HG02678 (cell line): ENCODE measurements at regions not wholly inside any gene's neighbourhood (a gene's known extent, or its start where the extent isn't known, plus 50 kb on each side); places are given as distances from the start of the nearest gene placed in this dataset.

Experiments
- ATAC-seq: cut with Tn5 transposase; IDR thresholded peaks from one replicate; pipeline ENCODE4 v1.9.1; 2021; ENCODE audit warnings: mild to moderate bottlenecking, moderate library complexity; ENCODE audit not compliant: unreplicated experiment

DNA sequence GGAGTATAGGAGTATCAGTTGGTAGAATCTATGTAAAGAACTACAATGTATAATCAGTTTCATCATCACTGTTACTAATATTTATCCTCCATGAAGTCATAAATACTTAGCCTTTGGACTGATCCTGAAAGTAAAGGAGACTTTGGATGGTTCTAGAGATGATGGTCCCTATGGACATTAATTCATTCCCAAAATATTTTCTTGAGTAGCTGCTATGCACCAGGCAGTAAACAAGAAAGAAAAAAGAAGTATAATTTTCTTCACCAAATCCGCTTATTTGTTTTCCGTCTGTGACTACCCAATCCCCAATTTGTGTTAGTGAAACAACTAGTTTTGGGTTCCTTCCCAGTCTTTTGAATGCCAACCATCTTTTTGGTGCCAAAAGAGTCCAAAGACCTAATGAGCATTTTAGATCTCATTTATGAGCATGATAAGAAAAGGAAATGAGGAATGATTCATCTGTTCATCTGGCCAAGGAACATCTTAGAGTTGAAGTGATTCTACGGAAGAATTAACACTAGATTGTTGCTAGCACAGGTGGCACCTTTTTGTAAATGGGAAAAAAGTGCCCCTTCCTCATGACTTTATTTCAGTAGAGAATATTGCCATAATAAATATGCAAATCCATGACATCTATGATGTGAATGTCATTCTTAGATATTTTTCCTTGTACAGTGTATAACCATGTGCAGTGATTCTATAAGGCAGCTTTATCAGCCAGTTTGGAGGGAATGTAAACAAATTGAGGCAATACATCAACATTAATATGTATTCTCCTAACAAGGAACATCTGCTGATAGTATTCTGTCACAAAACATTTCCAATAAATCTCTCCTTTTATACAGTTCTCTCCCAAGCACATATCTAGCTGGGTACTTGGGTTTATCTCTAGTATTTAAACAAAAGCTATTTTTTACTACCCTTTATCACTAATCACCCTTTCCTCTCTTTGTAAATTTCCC is 85.1 kb upstream of the CCDC91 start:
- no peak for ATAC-seq

DNA sequence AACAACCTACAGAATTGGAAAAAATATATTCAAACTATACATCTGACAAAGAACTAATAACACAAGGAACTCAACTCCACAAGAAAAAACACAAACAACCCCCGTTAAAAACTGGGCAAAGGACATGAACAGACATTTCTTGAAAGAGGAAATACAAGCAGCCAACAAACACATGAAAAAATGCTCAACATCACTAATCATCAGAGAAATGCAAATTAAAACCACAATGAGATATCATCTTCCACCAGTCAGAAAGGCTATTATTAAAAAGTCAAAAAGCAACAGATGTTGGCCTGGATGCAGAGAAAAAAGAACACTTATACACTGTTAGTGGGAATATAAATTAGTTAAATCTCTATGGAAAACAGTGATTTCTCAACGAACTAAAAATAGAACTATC is 82.6 kb upstream of the CCDC91 start:
- no peak for ATAC-seq

DNA sequence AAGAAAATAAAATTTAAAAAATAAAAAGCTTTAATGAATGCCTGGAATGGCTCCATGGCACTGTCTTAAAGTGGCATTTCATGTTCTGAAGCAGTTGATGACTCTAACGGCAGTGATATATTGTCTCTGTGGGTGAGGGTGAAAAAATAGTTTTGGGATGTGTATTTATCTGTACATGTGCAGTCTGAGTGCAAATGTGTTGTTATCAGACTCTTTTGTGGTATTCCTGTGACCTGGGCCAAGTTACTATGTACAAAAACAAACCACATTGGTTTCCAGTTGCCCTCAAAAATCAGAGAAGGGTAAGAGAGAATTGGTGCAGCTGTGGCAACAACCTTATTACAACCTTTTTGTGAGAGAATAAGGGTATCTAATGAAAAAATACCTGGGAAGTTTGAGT is 81.7 kb upstream of the CCDC91 start:
- no peak for ATAC-seq

DNA sequence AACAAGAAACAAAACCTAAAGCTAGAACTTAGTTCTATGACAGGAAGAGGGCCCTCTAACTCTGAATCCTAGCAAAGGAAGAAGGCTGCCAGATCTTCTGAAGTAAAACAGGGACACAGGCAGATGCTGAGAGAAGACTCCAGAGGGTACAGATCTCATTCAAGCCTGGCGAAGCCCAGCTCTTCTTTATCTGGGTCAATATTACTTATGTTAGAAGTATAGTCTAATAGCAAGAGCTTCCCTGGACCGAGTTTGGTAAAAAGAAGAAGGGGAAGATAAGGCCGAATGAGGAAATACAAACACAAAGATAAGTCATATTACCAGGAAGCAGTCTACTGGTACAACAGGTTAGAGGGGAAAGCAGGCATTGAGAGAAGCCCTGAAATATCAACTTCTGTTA is 79.9 kb upstream of the CCDC91 start:
- ATAC-seq = no peak

DNA sequence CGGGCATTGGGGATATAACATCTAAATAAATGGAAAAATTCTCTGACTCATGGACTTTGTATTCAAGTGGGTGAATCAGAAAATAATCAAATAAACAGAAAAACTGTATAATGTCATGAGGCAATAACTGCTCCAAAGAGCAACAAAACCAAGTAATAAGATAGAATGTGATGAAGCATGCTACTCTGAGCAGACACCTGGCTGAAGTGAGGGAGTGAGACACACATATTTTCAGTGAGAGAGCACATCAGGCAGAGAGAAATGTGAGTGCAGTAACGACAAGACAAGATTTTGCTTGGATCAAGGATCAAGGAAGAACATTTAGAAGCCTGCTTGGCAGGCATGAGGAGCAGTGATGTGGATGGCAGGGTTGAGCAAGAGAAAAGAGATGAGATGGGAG is 75.8 kb upstream of the CCDC91 start:
- no peak for ATAC-seq

DNA sequence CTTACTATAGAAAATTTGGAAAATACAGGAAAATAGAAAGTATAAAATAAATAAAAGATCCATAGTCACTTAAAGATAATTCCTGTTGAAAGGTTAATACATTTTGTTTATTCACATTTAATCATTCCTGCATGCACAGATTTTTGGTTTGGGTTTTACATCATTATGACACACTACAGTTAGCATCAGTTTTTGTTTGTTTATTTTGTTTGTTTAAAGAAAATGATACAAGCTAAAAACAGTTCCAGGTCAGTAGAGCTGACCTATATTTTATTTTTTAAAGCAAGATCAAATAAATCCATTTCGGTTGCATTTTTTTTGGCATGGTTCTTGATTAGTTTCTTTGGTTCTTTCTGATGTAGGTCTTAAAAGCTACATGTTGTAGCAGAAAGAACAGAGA is 68.8 kb upstream of the CCDC91 start:
- ATAC-seq = no peak

DNA sequence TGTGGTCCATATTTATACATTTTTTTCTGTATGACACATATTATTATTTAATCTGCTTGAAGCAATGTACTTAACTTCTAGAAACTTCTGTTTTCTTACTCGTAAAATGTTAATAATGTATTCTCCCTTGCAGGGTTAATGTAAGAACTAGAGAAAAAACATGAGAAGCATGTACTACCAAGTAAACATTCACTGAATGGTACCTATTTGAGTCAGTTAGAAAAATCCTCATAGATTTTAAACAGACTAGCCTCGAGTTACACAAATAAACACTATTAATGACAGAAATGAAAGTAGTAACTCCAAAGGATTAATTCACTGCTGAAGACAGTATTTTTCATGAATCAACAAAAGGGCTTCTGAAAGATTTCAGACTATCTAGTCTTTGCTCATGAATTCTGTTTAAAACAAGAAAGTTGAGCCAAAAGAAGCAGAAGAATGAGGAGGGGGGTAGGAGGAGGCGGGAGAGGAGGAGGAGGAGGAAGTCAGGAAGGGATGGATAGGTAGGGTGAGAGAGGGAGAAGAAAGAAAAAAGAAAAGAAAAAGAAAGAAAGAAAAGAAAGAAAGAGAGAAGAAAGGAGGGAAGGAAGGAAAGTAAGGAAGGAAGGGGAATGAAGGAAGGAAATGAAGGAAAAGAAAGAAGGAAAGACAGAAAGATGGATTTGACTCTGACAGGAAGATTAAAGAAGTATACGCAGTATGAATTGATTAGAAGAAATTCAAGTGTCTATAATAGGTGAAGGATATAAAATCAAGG is 68.2 kb upstream of the CCDC91 start:
- ATAC-seq = no peak

DNA sequence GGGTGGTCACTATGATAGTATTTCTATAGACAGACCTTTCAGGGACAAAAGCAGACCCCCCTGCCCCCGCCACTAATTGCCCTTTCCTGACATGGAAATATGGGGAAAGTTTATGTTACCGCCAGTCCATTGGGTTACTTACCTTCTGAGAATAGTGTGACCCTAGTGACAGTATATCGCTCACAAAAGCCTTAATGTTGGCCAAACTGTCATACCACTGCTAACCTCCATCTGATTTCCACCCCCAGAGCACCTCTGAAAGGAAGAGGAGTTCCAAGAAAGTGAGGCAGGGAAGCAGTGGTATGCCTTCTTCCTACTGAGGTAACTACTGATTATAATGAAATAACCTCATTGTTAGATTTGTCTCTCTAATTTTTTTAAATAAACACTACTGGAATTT is 67.5 kb upstream of the CCDC91 start:
- ATAC-seq = no peak

DNA sequence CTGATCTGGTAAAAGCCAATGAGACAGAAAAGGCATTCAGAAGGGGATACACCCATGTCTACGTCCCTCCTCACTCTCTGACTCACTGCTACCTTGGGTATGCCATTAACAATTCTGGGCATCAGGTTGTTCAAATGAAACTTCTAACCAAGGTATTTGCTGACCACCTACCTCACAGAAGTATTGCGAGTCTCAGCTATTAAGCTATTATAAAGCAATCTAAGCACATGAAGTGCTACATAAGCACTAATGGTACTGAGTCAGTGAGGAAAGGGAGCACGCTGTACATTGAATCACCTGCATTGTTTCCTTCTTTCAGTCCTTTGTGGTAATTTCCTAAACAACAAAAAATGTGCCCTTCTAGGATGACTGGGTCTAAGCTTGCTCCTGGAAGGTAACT is 62.8 kb upstream of the CCDC91 start:
- ATAC-seq = no peak

DNA sequence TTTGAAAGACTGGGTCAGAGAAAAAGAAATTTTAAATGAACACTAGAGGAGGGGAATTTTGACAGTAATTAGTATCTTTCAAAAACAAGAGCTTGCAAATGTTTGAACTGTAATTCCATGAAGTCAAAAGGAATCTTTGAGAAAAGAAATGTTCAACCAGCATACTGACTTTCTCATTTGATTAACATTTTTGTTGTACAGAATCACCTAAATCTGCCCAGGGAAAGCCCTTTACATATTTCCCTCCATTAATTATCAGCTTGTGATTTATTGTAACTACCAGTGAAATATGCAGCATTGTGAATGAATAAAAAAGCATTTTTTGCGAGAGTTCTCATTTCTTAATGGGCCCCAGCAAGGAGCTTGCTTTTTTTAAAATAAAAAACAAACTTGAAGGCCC is 61.2 kb upstream of the CCDC91 start:
- ATAC-seq = no peak

DNA sequence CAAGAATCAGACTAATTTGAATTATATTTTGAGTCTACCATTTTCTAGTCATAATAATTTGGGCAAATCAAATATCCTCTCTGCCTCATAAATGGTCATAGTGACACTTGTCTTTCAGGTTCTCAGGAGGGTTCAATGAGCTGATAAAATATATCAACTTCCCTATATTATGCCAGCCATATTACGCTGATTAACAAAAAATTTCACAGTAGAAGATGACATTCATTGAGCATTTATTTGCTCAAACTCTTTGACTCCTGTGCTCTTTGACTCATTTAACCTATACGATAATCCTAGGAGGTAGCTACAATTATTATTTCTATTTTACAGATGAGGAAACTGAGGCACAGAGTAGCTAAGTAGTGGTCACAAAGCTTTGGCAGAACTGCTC is 60.0 kb upstream of the CCDC91 start:
- ATAC-seq = no peak

DNA sequence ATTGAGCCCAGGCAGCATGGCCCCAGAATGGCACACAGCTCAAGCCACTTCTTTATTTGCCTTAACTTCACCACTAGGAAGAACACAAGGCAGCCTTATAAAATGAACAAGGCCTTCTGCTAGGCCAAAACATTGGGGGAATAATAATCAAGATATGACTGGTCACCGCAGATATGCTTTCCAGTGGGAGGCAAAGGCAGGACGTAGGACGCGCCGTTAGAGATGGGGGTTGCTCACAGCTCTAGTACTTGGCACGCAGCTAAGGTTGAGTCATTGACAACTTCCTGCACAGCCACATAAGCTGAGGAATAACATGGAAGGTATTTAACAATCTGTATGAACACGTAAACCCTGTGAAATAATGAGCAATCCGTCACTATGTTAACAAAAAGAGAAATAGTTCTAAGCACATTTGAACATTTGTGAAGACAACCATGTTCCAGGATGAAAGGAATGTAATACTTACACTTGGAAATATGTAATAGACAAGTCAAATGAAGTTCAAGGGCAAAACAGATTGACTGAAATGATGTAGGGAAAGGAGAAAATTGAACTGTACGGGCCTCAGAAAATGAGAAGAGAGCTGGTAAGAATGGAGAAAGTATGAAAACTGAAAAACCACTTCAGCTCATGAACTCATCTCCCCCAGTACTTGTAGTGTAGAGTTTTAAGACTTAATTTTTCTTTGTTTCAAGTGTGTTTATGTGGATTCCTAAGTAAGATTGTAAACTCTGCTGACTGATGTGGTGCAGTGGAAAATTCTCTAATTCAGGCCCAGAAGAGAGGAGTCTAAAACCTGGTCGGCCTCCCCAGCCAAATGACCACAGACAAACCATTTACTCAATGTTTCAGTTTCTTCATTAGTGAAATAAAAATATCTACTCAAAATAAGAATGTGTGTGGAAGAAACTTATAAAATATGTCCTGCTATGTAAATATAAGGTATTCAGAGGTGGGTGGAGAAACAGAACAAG is 59.3 kb upstream of the CCDC91 start:
- no peak for ATAC-seq

DNA sequence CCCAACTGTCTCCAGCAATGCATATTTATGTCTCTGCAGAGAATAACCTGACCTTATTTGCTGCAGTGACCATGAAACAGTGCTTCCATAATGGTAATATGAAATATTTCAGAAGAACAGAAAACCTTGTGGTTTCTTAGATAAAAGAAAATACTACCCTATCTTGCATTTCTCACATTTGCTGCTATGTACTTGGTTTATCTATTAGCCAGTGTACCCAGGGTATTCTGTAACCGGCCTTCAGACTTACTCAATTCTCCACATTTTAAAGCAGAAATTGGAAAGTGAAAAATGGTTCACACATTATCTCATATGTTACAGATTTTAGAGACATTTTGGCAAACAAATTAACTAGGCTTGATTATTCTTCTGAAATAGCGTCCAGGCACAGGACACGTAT is 57.9 kb upstream of the CCDC91 start:
- no peak for ATAC-seq

DNA sequence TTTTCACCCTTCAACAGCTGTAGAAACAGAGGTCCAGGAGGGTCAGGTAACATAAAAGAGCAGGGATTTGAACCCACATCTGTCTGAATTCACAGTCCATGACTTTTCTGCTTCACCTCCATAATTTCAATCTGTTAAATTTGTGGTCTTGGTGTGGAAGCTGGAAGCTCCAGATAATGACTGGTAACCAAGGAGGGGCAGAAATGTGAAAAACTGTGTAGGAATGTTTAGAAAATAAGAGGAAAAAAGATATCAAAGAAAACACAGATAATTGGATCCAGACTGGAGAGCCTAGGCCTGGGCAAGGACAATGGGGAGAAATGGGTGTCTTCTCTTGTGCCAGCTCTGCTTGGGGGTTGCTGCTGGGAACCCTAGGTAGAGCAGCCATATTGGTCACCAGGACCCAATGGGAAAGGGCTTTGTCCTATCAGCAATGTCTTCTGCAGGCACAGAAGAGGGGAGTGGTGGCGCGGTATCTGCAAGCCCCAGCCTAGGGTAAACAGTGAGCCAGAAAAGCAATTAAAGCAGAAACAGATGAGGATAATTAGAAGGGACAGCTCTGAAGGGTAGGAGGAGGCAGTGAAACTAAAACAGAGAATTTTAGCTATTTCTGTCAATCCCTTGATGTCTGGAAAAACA is 54.3 kb upstream of the CCDC91 start:
- no peak for ATAC-seq

DNA sequence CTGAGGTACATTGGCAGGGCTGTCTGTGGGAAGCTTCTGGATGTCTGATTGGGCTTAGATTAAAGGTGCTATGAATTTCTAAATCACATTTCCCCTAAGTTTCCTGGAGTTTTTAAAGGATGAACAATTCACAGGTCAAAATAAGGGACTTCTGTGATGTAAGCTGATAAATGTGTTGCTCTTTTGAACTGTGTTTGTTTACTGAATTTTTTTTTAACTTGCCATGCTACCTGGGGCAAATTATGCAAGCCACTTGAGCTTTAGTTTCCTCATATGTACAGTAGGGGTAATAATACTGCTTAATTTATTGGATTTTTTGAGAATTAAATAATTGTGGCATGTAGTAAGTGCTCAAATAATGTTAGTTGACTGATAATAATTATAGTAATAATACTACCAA is 52.8 kb upstream of the CCDC91 start:
- no peak for ATAC-seq

DNA sequence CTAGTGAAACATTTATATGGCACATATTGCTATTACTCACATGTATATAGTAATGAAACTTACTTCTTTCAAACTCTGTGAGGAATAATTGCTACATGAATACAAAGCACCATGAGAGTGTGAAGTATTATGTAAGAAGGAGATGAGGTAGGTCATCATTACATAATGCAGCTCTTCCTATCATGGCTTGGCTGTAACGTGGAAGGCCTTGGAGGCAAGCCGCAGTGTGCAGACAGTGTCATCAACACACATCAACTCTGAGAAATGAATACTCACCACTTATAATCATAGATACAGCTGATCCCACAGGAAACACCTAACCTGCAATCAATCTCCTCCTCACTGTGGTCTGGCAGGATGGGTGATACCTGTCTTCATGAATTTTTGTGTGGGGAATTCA is 49.9 kb upstream of the CCDC91 start:
- no peak for ATAC-seq
